ENCODE measurements at regions not wholly inside any gene's neighbourhood (a gene's known extent, or its start where the extent isn't known, plus 50 kb on each side); places are given as distances from the start of the nearest gene placed in this dataset.
A peak's percentile ranks its signal among the peaks of the same experiment; 100 is the strongest.

DNA sequence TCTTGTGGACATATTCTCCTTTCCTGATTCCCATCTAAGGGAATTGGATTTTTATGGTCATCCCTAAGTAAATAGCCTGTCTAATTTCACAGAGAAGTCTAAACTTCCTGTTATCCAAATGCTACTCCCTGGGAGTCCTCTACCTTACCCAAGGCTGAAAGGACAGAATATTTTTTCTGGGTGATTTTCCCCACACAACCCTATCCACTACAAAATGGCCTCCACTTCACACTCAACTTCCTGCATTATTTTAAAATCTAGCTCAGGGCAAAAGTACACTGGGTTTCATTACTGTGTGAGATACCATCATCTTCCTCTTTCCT, 77.5 kb upstream of the ABI3BP start:
- DNase-seq (ENCODE audit: low read depth, low spot score) (no peak), FAIRE-seq (no peak)
- Histone ChIP-seq H3K9me1 (replicated peaks; ENCODE audit: control insufficient read depth, extremely low read depth, insufficient read depth, low read length) (no peaks in the 10 kb centered on the region), H3K79me2 (ENCODE audit: control insufficient read depth, insufficient read depth, low read length) (no peaks in the 10 kb centered on the region), H3K4me1 (ENCODE audit: control insufficient read depth, extremely low read depth, insufficient read depth, low read length) (peaks cover 61% of the 10 kb centered on the region), H2AFZ (ENCODE audit: low read depth, low read length) (peak overlapping the region; percentile 76), H4K20me1 (replicated peaks; ENCODE audit: control insufficient read depth, extremely low read depth, insufficient read depth, low read length) (no peaks in the 10 kb centered on the region), H3K36me3 (ENCODE audit: control insufficient read depth in 2 of 2, extremely low read depth in 1 of 2, insufficient read depth in 2 of 2, low read length in 2 of 2) (no peaks in the 10 kb centered on the region), H3K27me3 (ENCODE audit: control insufficient read depth in 2 of 2, insufficient read depth in 2 of 2, low read length in 2 of 2) (no peaks in the 10 kb centered on the region), H3K9me3 (replicated peaks; ENCODE audit: control insufficient read depth, insufficient read depth, low read length) (no peaks in the 10 kb centered on the region), H3K9ac (replicated peaks; ENCODE audit: extremely low read depth, insufficient read depth, low read length) (no peak overlapping the region), H3K4me2 (ENCODE audit: insufficient read depth, low read length) (peak overlapping the region; percentile 25), H3K27ac (ENCODE audit: insufficient read depth, low read depth, low read length) (peak overlapping the region; percentile 88), H3K4me3 (replicated peaks in 1 of 3; ENCODE audit: insufficient read depth in 1 of 3, low read depth in 1 of 3, low read length in 3 of 3) (no peak overlapping the region)
- intact Hi-C loops (cut with micrococcal nuclease) (loop anchor here (1.0 to 2.0 kb wide), 3 partner anchors 70 to 177 kb away; no protein-coding TSS in a partner anchor), dilution Hi-C loops (cut with MboI; ENCODE audit: extremely low pct_ligation_motif_present, low sequenced_read_pairs) (no loop called here)
- no TSS peak for BruUV-seq (replicated peaks)
- POLR2A ChIA-PET: no interaction called here
- CTCF ChIA-PET: interaction anchor here (0.9 to 3.9 kb wide), 10 partner anchors 35 to 608 kb away, joined by 3 to 55 read pairs (median 4); partner anchors contain the start of gene PCNP
- no peak for TF ChIP-seq POLR2AphosphoS5 (IDR thresholded peaks at IDR 0.05; ENCODE audit: insufficient read depth, low read depth, low read length)
- TF ChIP-seq GATA2 (IDR thresholded peaks at IDR 0.05; ENCODE audit: insufficient read depth, insufficient read length, low read depth, low read length): peak; percentile 11
- no peak for TF ChIP-seq FOS (IDR thresholded peaks at IDR 0.05; ENCODE audit: borderline replicate concordance, insufficient read depth, low read length)
- no peak for TF ChIP-seq POLR2A (IDR thresholded peaks at IDR 0.05; ENCODE audit: low read depth, low read length)

DNA sequence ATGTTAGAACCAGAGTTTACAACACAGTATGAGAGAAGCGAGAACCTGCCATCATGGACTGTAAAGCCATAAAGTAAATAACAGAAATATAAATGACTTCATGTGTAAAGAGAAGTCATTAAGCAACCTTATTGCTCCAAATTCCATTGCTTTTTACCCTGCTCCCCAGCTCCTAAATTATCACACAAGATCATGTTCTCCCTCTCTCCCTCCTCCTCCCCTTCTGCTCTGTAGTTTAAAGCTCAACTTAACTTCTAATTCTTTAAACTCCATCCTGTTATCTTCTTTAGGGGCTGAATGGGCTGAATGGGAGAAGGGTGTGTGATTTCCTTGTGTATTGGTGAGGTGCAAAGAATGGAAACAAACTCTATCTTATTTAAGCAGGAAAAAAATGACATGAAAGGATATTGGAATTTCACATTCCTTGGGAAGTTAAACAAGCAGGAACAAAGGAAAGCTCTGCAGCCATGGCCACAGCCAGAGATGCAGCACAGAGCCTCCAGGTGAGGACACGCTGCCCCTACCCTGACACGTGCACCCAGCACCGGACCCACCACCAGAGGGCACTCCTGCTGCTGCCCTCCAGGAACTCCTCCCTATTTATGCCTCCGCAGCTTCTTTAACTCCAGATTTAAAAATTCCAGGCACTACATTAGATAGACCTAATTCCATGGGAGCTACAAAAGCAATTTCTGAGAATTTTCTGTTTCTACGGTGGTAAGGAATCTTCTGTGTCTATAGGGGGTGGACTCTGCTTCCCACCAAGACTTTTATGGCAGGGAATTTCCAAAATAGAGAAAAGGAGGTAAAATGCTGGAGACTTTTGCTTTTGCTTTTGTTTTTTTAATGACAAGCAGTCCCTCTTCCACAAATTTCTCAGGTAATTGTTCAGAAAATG, 76.9 kb upstream of the ABI3BP start:
- Histone ChIP-seq H3K9me3 (replicated peaks; ENCODE audit: control insufficient read depth, insufficient read depth, low read length) (no peaks in the 10 kb centered on the region), H3K4me3 (replicated peaks in 1 of 3; ENCODE audit: insufficient read depth in 1 of 3, low read depth in 1 of 3, low read length in 3 of 3) (no peak overlapping the region), H3K27me3 (ENCODE audit: control insufficient read depth in 2 of 2, insufficient read depth in 2 of 2, low read length in 2 of 2) (no peaks in the 10 kb centered on the region), H3K27ac (ENCODE audit: insufficient read depth, low read depth, low read length) (peak overlapping the region; percentile 88), H3K4me2 (ENCODE audit: insufficient read depth, low read length) (peak overlapping the region; percentile 25), H2AFZ (ENCODE audit: low read depth, low read length) (peak overlapping the region; percentile 76), H3K79me2 (ENCODE audit: control insufficient read depth, insufficient read depth, low read length) (no peaks in the 10 kb centered on the region), H3K4me1 (ENCODE audit: control insufficient read depth, extremely low read depth, insufficient read depth, low read length) (peaks cover 67% of the 10 kb centered on the region), H4K20me1 (replicated peaks; ENCODE audit: control insufficient read depth, extremely low read depth, insufficient read depth, low read length) (no peaks in the 10 kb centered on the region), H3K9ac (replicated peaks; ENCODE audit: extremely low read depth, insufficient read depth, low read length) (no peak overlapping the region), H3K36me3 (ENCODE audit: control insufficient read depth in 2 of 2, extremely low read depth in 1 of 2, insufficient read depth in 2 of 2, low read length in 2 of 2) (no peaks in the 10 kb centered on the region), H3K9me1 (replicated peaks; ENCODE audit: control insufficient read depth, extremely low read depth, insufficient read depth, low read length) (no peaks in the 10 kb centered on the region)
- intact Hi-C loops (cut with micrococcal nuclease): loop anchor here (1.0 to 2.0 kb wide), 3 partner anchors 71 to 177 kb away; no protein-coding TSS in a partner anchor
- TF ChIP-seq FOS (IDR thresholded peaks at IDR 0.05; ENCODE audit: borderline replicate concordance, insufficient read depth, low read length): no peak
- TF ChIP-seq POLR2AphosphoS5 (IDR thresholded peaks at IDR 0.05; ENCODE audit: insufficient read depth, low read depth, low read length): no peak
- peak; percentile 36 for TF ChIP-seq MYC (IDR thresholded peaks at IDR 0.05; ENCODE audit: low read depth, low read length)
- TF ChIP-seq POLR2A (IDR thresholded peaks at IDR 0.05; ENCODE audit: low read depth, low read length): no peak
- TF ChIP-seq JUN (IDR thresholded peaks at IDR 0.05; ENCODE audit: borderline replicate concordance, insufficient read depth, insufficient read length, low read depth): no peak
- TF ChIP-seq, protein P1, sequence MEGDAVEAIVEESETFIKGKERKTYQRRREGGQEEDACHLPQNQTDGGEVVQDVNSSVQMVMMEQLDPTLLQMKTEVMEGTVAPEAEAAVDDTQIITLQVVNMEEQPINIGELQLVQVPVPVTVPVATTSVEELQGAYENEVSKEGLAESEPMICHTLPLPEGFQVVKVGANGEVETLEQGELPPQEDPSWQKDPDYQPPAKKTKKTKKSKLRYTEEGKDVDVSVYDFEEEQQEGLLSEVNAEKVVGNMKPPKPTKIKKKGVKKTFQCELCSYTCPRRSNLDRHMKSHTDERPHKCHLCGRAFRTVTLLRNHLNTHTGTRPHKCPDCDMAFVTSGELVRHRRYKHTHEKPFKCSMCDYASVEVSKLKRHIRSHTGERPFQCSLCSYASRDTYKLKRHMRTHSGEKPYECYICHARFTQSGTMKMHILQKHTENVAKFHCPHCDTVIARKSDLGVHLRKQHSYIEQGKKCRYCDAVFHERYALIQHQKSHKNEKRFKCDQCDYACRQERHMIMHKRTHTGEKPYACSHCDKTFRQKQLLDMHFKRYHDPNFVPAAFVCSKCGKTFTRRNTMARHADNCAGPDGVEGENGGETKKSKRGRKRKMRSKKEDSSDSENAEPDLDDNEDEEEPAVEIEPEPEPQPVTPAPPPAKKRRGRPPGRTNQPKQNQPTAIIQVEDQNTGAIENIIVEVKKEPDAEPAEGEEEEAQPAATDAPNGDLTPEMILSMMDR (IDR thresholded peaks at IDR 0.05; ENCODE audit: extremely low read depth in 1 of 2, insufficient read depth in 1 of 2, low read depth in 1 of 2, low read length in 2 of 2): peak; percentile 55 to 72
- TF ChIP-seq, protein P2, sequence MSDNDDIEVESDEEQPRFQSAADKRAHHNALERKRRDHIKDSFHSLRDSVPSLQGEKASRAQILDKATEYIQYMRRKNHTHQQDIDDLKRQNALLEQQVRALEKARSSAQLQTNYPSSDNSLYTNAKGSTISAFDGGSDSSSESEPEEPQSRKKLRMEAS (IDR thresholded peaks at IDR 0.05; ENCODE audit: insufficient read depth, insufficient read length): no peak
- no peak for TF ChIP-seq GATA2 (IDR thresholded peaks at IDR 0.05; ENCODE audit: insufficient read depth, insufficient read length, low read depth, low read length)
- TF ChIP-seq EZH2 (IDR thresholded peaks at IDR 0.05; ENCODE audit: borderline replicate concordance, low read depth, low read length, severe bottlenecking): no peak
- DNase-seq (ENCODE audit: low read depth, low spot score) (peak; percentile 46), FAIRE-seq (no peak)
- POLR2A ChIA-PET: no interaction called here
- dilution Hi-C loops (cut with MboI; ENCODE audit: extremely low pct_ligation_motif_present, low sequenced_read_pairs): no loop called here
- no TSS peak for BruUV-seq (replicated peaks)
- CTCF ChIA-PET: interaction anchor here (0.9 to 3.9 kb wide), 16 partner anchors 32 to 607 kb away, joined by 3 to 55 read pairs (median 3); partner anchors contain the start of gene PCNP
